BLaER1 treated with 17β-estradiol and CSF1 and Interleukin-3, amounts not matched to agents 10 nM and 100 nM (cell line): ENCODE measurements at regions not wholly inside any gene's neighbourhood (a gene's known extent, or its start where the extent isn't known, plus 50 kb on each side); places are given as distances from the start of the nearest gene placed in this dataset.
"Not testable (repeated sequence)": the region's sequence is repeated elsewhere in the genome, so short reads cannot be mapped to it uniquely, and the experiment has no call there.

Source experiments
- H3K27ac ChIP-seq, 11 experiments: shearing (Covaris generic); formaldehyde crosslinking; 2 replicates each; pipeline ENCODE4 v1.8.1; 2022
- H3K27me3 ChIP-seq, 11 experiments: shearing (Covaris generic); formaldehyde crosslinking; 2 replicates each; pipeline ENCODE4 v1.8.1; 2022
- H3K36me3 ChIP-seq, 11 experiments: shearing (Covaris generic); formaldehyde crosslinking; 2 replicates each; pipeline ENCODE4 v1.8.1; 2022
- H3K4me1 ChIP-seq, 10 experiments: shearing (Covaris generic); formaldehyde crosslinking; 2 replicates each; pipeline ENCODE4 v1.8.1; 2022
- H3K4me2 ChIP-seq, 11 experiments: shearing (Covaris generic); formaldehyde crosslinking; 2 replicates each; pipeline ENCODE4 v1.8.1; 2022
- H3K4me3 ChIP-seq, 10 experiments: shearing (Covaris generic); formaldehyde crosslinking; 2 replicates each; pipeline ENCODE4 v1.8.1; 2022
- H3K9ac ChIP-seq, 11 experiments: shearing (Covaris generic); formaldehyde crosslinking; 2 replicates each; pipeline ENCODE4 v1.8.1; 2022
- H3K9me3 ChIP-seq, 11 experiments: shearing (Covaris generic); formaldehyde crosslinking; replicated peaks in 1 of 11; 2 replicates each; pipeline ENCODE4 v1.8.1; 2022
- H4K20me1 ChIP-seq, 11 experiments: shearing (Covaris generic); formaldehyde crosslinking; 2 replicates each; pipeline ENCODE4 v1.8.1; 2022
- Cebpa-rat ChIP-seq, 11 experiments: shearing (Covaris generic); IDR thresholded peaks; 2 replicates each; pipeline ENCODE4 v1.8.1; 2022

GRCh38 chr9:90204128-90204831 lies 438.3 kb downstream of the DIRAS2 start:
- no peaks in the 10 kb centered on the region for H3K4me1 ChIP-seq
- no peaks in the 10 kb centered on the region for H3K36me3 ChIP-seq
- TF ChIP-seq Cebpa-rat (IDR thresholded peaks at IDR 0.05), result no peak
- no peaks in the 10 kb centered on the region for H4K20me1 ChIP-seq
- no peak overlapping the region for H3K4me2 ChIP-seq
- H3K27ac ChIP-seq, result no peak overlapping the region
- no peak overlapping the region for H3K9ac ChIP-seq
- no peaks in the 10 kb centered on the region for H3K27me3 ChIP-seq
- peaks cover 0 to 7% (median 0%) of the 10 kb centered on the region in 11 experiments; a peak in 2 of 22 replicates for H3K9me3 ChIP-seq
- no peak overlapping the region for H3K4me3 ChIP-seq

- H4K20me1 ChIP-seq, H3K36me3 ChIP-seq, H3K27me3 ChIP-seq: not testable (repeated sequence)
- Histone ChIP-seq H3K4me1 (peaks cover 7 to 26% (median 19%) of the 10 kb centered on the region in 10 experiments; a peak in 19 of 20 replicates), H3K9ac (peak overlapping the region in 10 of 11 experiments; percentile 33 to 75 (median 66); a peak in 15 of 22 replicates), H3K4me2 (peak overlapping the region; percentile 52 to 92 (median 78)), H3K4me3 (peak overlapping the region in 7 of 10 experiments; percentile 28 to 64 (median 46); a peak in 12 of 20 replicates), H3K27ac (peak overlapping the region in 10 of 11 experiments; percentile 49 to 87 (median 80); a peak in 18 of 22 replicates), H3K9me3 (peaks cover 2 to 18% (median 7%) of the 10 kb centered on the region in 11 experiments; a peak in 15 of 22 replicates)
Observed at GRCh38 chr9:90213045-90213444, 429.6 kb downstream of the DIRAS2 start.

GRCh38 chr9:90219548-90220118 lies 423.0 kb downstream of the DIRAS2 start:
- H3K4me1 ChIP-seq, result no peaks in the 10 kb centered on the region
- no peak overlapping the region for H3K4me2 ChIP-seq
- H3K9ac ChIP-seq, result no peak overlapping the region
- TF ChIP-seq Cebpa-rat (IDR thresholded peaks at IDR 0.05), result no peak
- H3K27ac ChIP-seq, result no peak overlapping the region
- H3K27me3 ChIP-seq, result no peaks in the 10 kb centered on the region
- peaks cover 5 to 28% (median 16%) of the 10 kb centered on the region in 11 experiments; a peak in 19 of 22 replicates for H3K9me3 ChIP-seq
- H3K36me3 ChIP-seq, result no peaks in the 10 kb centered on the region
- no peaks in the 10 kb centered on the region for H4K20me1 ChIP-seq
- no peak overlapping the region for H3K4me3 ChIP-seq

- H3K4me3 ChIP-seq, H4K20me1 ChIP-seq, H3K4me1 ChIP-seq, H3K27me3 ChIP-seq, H3K36me3 ChIP-seq, H3K9ac ChIP-seq, H3K27ac ChIP-seq, H3K4me2 ChIP-seq: not testable (repeated sequence)
- peaks cover 5 to 18% (median 16%) of the 10 kb centered on the region in 11 experiments; a peak in 18 of 22 replicates for H3K9me3 ChIP-seq
Observed at GRCh38 chr9:90221899-90222298, 420.7 kb downstream of the DIRAS2 start.

GRCh38 chr9:90226839-90227338 lies 415.7 kb downstream of the DIRAS2 start:
- not testable (repeated sequence) for H3K36me3 ChIP-seq, H3K4me1 ChIP-seq, H4K20me1 ChIP-seq, H3K9ac ChIP-seq, H3K4me3 ChIP-seq, H3K27ac ChIP-seq, H3K4me2 ChIP-seq, H3K9me3 ChIP-seq, H3K27me3 ChIP-seq

- not testable (repeated sequence) for H3K27me3 ChIP-seq, H3K27ac ChIP-seq, H3K9me3 ChIP-seq, H4K20me1 ChIP-seq, H3K36me3 ChIP-seq, H3K4me3 ChIP-seq, H3K4me1 ChIP-seq, H3K4me2 ChIP-seq, H3K9ac ChIP-seq
Observed at GRCh38 chr9:90233081-90233480, 409.5 kb downstream of the DIRAS2 start.

- H3K4me1 ChIP-seq, result no peaks in the 10 kb centered on the region
- no peaks in the 10 kb centered on the region for H4K20me1 ChIP-seq
- no peak overlapping the region for H3K27ac ChIP-seq
- no peak overlapping the region for H3K9ac ChIP-seq
- no peak overlapping the region for H3K4me2 ChIP-seq
- H3K27me3 ChIP-seq, result no peaks in the 10 kb centered on the region
- no peak for TF ChIP-seq Cebpa-rat (IDR thresholded peaks at IDR 0.05)
- H3K4me3 ChIP-seq, result no peak overlapping the region
- H3K9me3 ChIP-seq, result no peaks in the 10 kb centered on the region
- H3K36me3 ChIP-seq, result no peaks in the 10 kb centered on the region
Observed at GRCh38 chr9:90240541-90240940, 402.1 kb downstream of the DIRAS2 start.

- no peak overlapping the region for H3K4me2 ChIP-seq
- no peak overlapping the region for H3K27ac ChIP-seq
- no peak overlapping the region for H3K4me3 ChIP-seq
- no peaks in the 10 kb centered on the region for H3K9me3 ChIP-seq
- no peak overlapping the region for H3K9ac ChIP-seq
- no peaks in the 10 kb centered on the region for H4K20me1 ChIP-seq
- H3K36me3 ChIP-seq, result no peaks in the 10 kb centered on the region
- H3K4me1 ChIP-seq, result no peaks in the 10 kb centered on the region
- H3K27me3 ChIP-seq, result no peaks in the 10 kb centered on the region
- TF ChIP-seq Cebpa-rat (IDR thresholded peaks at IDR 0.05), result no peak
Observed at GRCh38 chr9:90245661-90246060, 397.0 kb downstream of the DIRAS2 start.

- Histone ChIP-seq H3K27me3 (no peaks in the 10 kb centered on the region), H3K9ac (no peak overlapping the region), H3K4me2 (no peak overlapping the region), H3K4me1 (no peaks in the 10 kb centered on the region), H3K9me3 (peaks cover 0 to 9% (median 7%) of the 10 kb centered on the region in 11 experiments; a peak in 12 of 22 replicates), H3K27ac (no peak overlapping the region), H3K36me3 (no peaks in the 10 kb centered on the region), H4K20me1 (no peaks in the 10 kb centered on the region), H3K4me3 (no peak overlapping the region)
- TF ChIP-seq Cebpa-rat (IDR thresholded peaks at IDR 0.05), result no peak
Observed at GRCh38 chr9:90249094-90249493, 393.5 kb downstream of the DIRAS2 start.

GRCh38 chr9:90251316-90251715 lies 391.3 kb downstream of the DIRAS2 start:
- no peaks in the 10 kb centered on the region for H3K27me3 ChIP-seq
- H3K4me2 ChIP-seq, result no peak overlapping the region
- no peaks in the 10 kb centered on the region for H3K36me3 ChIP-seq
- H3K27ac ChIP-seq, result no peak overlapping the region
- H3K9ac ChIP-seq, result no peak overlapping the region
- H3K4me1 ChIP-seq, result no peaks in the 10 kb centered on the region
- H3K4me3 ChIP-seq, result no peak overlapping the region
- no peak for TF ChIP-seq Cebpa-rat (IDR thresholded peaks at IDR 0.05)
- peaks cover 0 to 9% (median 7%) of the 10 kb centered on the region in 11 experiments; a peak in 12 of 22 replicates for H3K9me3 ChIP-seq
- no peaks in the 10 kb centered on the region for H4K20me1 ChIP-seq
